ENCODE measurements at regions not wholly inside any gene's neighbourhood (a gene's known extent, or its start where the extent isn't known, plus 50 kb on each side); places are given as distances from the start of the nearest gene placed in this dataset.

- no peaks in the 10 kb centered on the region for H3K36me3 ChIP-seq
- no peaks in the 10 kb centered on the region for H3K9me3 ChIP-seq
- ATAC-seq (no peak), DNase-seq (no peak)
- no peaks in the 10 kb centered on the region for H3K27me3 ChIP-seq
- intact Hi-C loops (cut with DNase I) = no loop called here
- no peak overlapping the region for H3K27ac ChIP-seq
- H3K4me1 ChIP-seq = no peaks in the 10 kb centered on the region
- no peak for TF ChIP-seq CTCF (IDR thresholded peaks at IDR 0.05)
- no peak overlapping the region for H3K4me3 ChIP-seq
Measured at GRCh38 chr4:179927473-179927872, 2315.7 kb upstream of the TENM3 start.

- H3K27ac ChIP-seq = no peak overlapping the region
- H3K4me1 ChIP-seq = no peaks in the 10 kb centered on the region
- no peak for TF ChIP-seq CTCF (IDR thresholded peaks at IDR 0.05)
- no peaks in the 10 kb centered on the region for H3K36me3 ChIP-seq
- ATAC-seq (no peak), DNase-seq (no peak)
- no peak overlapping the region for H3K4me3 ChIP-seq
- H3K9me3 ChIP-seq = peaks cover 0 to 21% of the 10 kb centered on the region in 2 donors
- intact Hi-C loops (cut with DNase I) = no loop called here
- no peaks in the 10 kb centered on the region for H3K27me3 ChIP-seq
Measured at GRCh38 chr4:179941911-179942310, 2301.3 kb upstream of the TENM3 start.

GRCh38 chr4:179976777-179977176 is 2266.4 kb upstream of the TENM3 start:
- no peaks in the 10 kb centered on the region for H3K36me3 ChIP-seq
- no peak for TF ChIP-seq CTCF (IDR thresholded peaks at IDR 0.05)
- no peaks in the 10 kb centered on the region for H3K9me3 ChIP-seq
- H3K4me1 ChIP-seq = no peaks in the 10 kb centered on the region
- no peaks in the 10 kb centered on the region for H3K27me3 ChIP-seq
- no peak overlapping the region for H3K27ac ChIP-seq
- intact Hi-C loops (cut with DNase I) = no loop called here
- ATAC-seq = no peak
- no peak overlapping the region for H3K4me3 ChIP-seq
- no peak for DNase-seq

GRCh38 chr4:179977378-179977777 is 2265.8 kb upstream of the TENM3 start:
- no peaks in the 10 kb centered on the region for H3K36me3 ChIP-seq
- ATAC-seq (no peak), DNase-seq (no peak)
- H3K4me1 ChIP-seq = no peaks in the 10 kb centered on the region
- no peaks in the 10 kb centered on the region for H3K27me3 ChIP-seq
- H3K9me3 ChIP-seq = no peaks in the 10 kb centered on the region
- no peak for TF ChIP-seq CTCF (IDR thresholded peaks at IDR 0.05)
- H3K27ac ChIP-seq = no peak overlapping the region
- H3K4me3 ChIP-seq = no peak overlapping the region
- intact Hi-C loops (cut with DNase I) = no loop called here

GRCh38 chr4:179981161-179981560 is 2262.0 kb upstream of the TENM3 start:
- ATAC-seq = no peak
- Histone ChIP-seq H3K36me3 (no peaks in the 10 kb centered on the region), H3K4me1 (no peaks in the 10 kb centered on the region), H3K9me3 (peaks cover 0 to 3% of the 10 kb centered on the region in 2 donors), H3K4me3 (no peak overlapping the region), H3K27me3 (no peaks in the 10 kb centered on the region), H3K27ac (no peak overlapping the region)
- intact Hi-C loops (cut with DNase I) = no loop called here
- no peak for TF ChIP-seq CTCF (IDR thresholded peaks at IDR 0.05)
- DNase-seq = no peak
